ENCODE measurements at regions not wholly inside any gene's neighbourhood (a gene's known extent, or its start where the extent isn't known, plus 50 kb on each side); places are given as distances from the start of the nearest gene placed in this dataset.

GRCh38 chr5:61675015-61675692, 343.1 kb downstream of the ZSWIM6 start:
- peaks cover 7% of the 10 kb centered on the region; the same call in 1 of the 2 replicates for H3K4me1 ChIP-seq (ENCODE audit: insufficient read depth, low read length)
- H3K36me3 ChIP-seq (ENCODE audit: insufficient read depth, low read length), result no peaks in the 10 kb centered on the region
- H3K9me3 ChIP-seq (ENCODE audit: control insufficient read depth, insufficient read depth, low read length), result no peaks in the 10 kb centered on the region
- H3K9ac ChIP-seq (ENCODE audit: low read depth, low read length), result no peak overlapping the region

- H3K4me1 ChIP-seq (ENCODE audit: insufficient read depth, low read length), result peaks cover 7% of the 10 kb centered on the region; the same call in 1 of the 2 replicates
- no peaks in the 10 kb centered on the region for H3K9me3 ChIP-seq (ENCODE audit: control insufficient read depth, insufficient read depth, low read length)
- H3K9ac ChIP-seq (ENCODE audit: low read depth, low read length), result no peak overlapping the region
- H3K36me3 ChIP-seq (ENCODE audit: insufficient read depth, low read length), result no peaks in the 10 kb centered on the region
Observed at GRCh38 chr5:61677220-61677619, 345.2 kb downstream of the ZSWIM6 start.

DNA sequence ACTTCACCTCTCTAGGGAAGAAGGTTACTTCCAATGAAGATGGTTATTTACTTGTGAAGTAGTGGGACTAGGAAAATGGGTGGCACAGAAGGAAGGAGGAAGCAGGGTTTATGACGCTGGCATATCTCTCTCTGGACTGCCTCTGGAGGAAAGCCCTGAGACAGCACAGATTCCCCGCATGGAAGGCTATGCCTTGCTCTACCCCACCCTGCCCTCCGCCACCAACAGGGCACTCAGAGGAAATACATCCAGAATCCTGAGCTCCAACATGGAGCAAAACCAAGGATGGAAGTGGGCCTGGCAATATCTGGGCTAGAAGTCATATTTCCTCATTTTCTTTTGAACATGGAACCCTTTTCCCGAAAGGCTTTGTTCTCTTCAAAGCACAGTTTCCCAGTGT, 346.9 kb downstream of the ZSWIM6 start:
- Histone ChIP-seq H3K9me3 (ENCODE audit: control insufficient read depth, insufficient read depth, low read length) (no peaks in the 10 kb centered on the region), H3K36me3 (ENCODE audit: insufficient read depth, low read length) (no peaks in the 10 kb centered on the region), H3K4me1 (ENCODE audit: insufficient read depth, low read length) (peaks cover 7% of the 10 kb centered on the region; the same call in 1 of the 2 replicates), H3K9ac (ENCODE audit: low read depth, low read length) (no peak overlapping the region)

GRCh38 chr5:61679562-61679961, 347.5 kb downstream of the ZSWIM6 start:
- Histone ChIP-seq H3K9me3 (ENCODE audit: control insufficient read depth, insufficient read depth, low read length) (no peaks in the 10 kb centered on the region), H3K4me1 (ENCODE audit: insufficient read depth, low read length) (peaks cover 7% of the 10 kb centered on the region; the same call in 1 of the 2 replicates), H3K36me3 (ENCODE audit: insufficient read depth, low read length) (no peaks in the 10 kb centered on the region), H3K9ac (ENCODE audit: low read depth, low read length) (no peak overlapping the region)

- peaks cover under 1% of the 10 kb centered on the region; the same call in 1 of the 2 replicates for H3K9me3 ChIP-seq (ENCODE audit: control insufficient read depth, insufficient read depth, low read length)
- H3K36me3 ChIP-seq (ENCODE audit: insufficient read depth, low read length), result no peaks in the 10 kb centered on the region
- peaks cover 7% of the 10 kb centered on the region; the same call in 1 of the 2 replicates for H3K4me1 ChIP-seq (ENCODE audit: insufficient read depth, low read length)
- H3K9ac ChIP-seq (ENCODE audit: low read depth, low read length), result no peak overlapping the region
Observed at GRCh38 chr5:61680247-61680646, 348.2 kb downstream of the ZSWIM6 start.

- H3K9ac ChIP-seq (ENCODE audit: low read depth, low read length), result no peak overlapping the region
- peaks cover 4% of the 10 kb centered on the region; the same call in 1 of the 2 replicates for H3K9me3 ChIP-seq (ENCODE audit: control insufficient read depth, insufficient read depth, low read length)
- H3K4me1 ChIP-seq (ENCODE audit: insufficient read depth, low read length), result peaks cover 7% of the 10 kb centered on the region; the same call in 1 of the 2 replicates
- H3K36me3 ChIP-seq (ENCODE audit: insufficient read depth, low read length), result no peaks in the 10 kb centered on the region
Observed at GRCh38 chr5:61683148-61683547, 351.1 kb downstream of the ZSWIM6 start.

GRCh38 chr5:61683926-61684325, 351.9 kb downstream of the ZSWIM6 start:
- H3K9me3 ChIP-seq (ENCODE audit: control insufficient read depth, insufficient read depth, low read length), result peaks cover 4% of the 10 kb centered on the region; the same call in 1 of the 2 replicates
- peaks cover 7% of the 10 kb centered on the region; the same call in 1 of the 2 replicates for H3K4me1 ChIP-seq (ENCODE audit: insufficient read depth, low read length)
- H3K9ac ChIP-seq (ENCODE audit: low read depth, low read length), result no peak overlapping the region
- no peaks in the 10 kb centered on the region for H3K36me3 ChIP-seq (ENCODE audit: insufficient read depth, low read length)

DNA sequence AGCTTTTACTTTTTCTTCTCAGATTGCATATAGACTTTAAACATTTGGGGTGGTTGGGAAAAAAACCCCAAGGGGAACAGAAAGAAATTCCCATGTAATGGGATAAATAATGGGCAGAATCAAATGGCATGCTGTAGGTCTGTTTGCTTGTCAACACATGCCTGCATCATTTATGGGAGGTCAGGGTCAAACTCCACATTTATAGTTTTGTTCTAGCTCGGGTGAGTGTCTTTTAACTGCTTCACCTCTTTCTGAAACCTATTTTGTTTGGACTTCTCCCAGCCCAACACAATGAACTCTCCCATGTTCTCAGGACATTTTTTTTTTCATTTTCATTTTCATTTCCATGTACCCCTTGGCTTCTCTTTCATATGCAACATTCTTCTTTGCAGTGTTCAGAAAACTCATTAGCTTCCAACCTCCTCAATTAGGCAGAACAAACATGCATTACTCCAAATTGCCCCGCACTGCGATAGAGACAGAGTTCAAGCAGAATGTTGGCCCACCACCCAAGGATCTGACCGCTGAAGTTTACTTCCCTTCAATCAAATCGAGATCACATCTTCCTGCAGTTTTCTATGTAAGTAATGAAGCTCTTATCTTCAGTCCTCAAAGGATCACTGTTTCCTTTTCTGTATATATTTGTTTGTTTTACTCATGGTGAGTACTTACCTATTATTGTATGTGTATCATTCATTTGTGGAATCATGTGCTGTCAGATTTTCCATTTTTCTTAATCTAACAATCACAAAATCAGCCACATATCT, 354.6 kb downstream of the ZSWIM6 start:
- Histone ChIP-seq H3K9me3 (ENCODE audit: control insufficient read depth, insufficient read depth, low read length) (peaks cover 4% of the 10 kb centered on the region; the same call in 1 of the 2 replicates), H3K36me3 (ENCODE audit: insufficient read depth, low read length) (no peaks in the 10 kb centered on the region), H3K4me1 (ENCODE audit: insufficient read depth, low read length) (no peaks in the 10 kb centered on the region), H3K9ac (ENCODE audit: low read depth, low read length) (no peak overlapping the region)

DNA sequence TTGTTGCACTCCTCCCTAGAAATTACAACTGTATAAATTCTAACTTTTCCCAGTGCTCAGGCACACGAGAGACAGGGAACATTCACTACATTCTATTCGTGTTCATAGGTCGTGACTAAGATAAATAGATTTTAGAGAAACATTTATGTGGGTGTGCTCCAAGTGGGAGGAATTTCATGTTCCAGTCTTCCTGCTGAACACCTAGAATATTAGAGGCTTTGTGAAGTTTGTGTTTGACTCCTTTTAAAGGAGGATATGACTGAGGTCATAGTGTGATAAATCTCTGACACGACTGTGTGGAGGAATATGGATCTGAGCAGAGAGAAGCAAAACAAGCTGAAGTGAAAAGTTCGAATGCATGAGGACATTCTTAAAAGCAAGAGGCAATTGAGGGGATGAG, 355.3 kb downstream of the ZSWIM6 start:
- H3K9ac ChIP-seq (ENCODE audit: low read depth, low read length), result no peak overlapping the region
- H3K9me3 ChIP-seq (ENCODE audit: control insufficient read depth, insufficient read depth, low read length), result peaks cover 4% of the 10 kb centered on the region; the same call in 1 of the 2 replicates
- no peaks in the 10 kb centered on the region for H3K4me1 ChIP-seq (ENCODE audit: insufficient read depth, low read length)
- H3K36me3 ChIP-seq (ENCODE audit: insufficient read depth, low read length), result no peaks in the 10 kb centered on the region

- H3K36me3 ChIP-seq (ENCODE audit: insufficient read depth, low read length), result no peaks in the 10 kb centered on the region
Observed at GRCh38 chr5:61689153-61689846, 357.2 kb downstream of the ZSWIM6 start.

GRCh38 chr5:61697809-61698558, 365.9 kb downstream of the ZSWIM6 start:
- no peak overlapping the region for H3K9ac ChIP-seq (ENCODE audit: low read depth, low read length)
- no peaks in the 10 kb centered on the region for H3K36me3 ChIP-seq (ENCODE audit: insufficient read depth, low read length)
- no peaks in the 10 kb centered on the region for H3K9me3 ChIP-seq (ENCODE audit: control insufficient read depth, insufficient read depth, low read length)
- H3K4me1 ChIP-seq (ENCODE audit: insufficient read depth, low read length), result 0 out of 2 replicates have a peak, but pooled peaks cover 5% of the 10 kb centered on the region

More at GRCh38 chr5:61689153-61689846, 357.2 kb downstream of the ZSWIM6 start:
- no peak overlapping the region for H3K9ac ChIP-seq (ENCODE audit: low read depth, low read length)
- H3K4me1 ChIP-seq (ENCODE audit: insufficient read depth, low read length), result no peaks in the 10 kb centered on the region
- H3K9me3 ChIP-seq (ENCODE audit: control insufficient read depth, insufficient read depth, low read length), result peaks cover 4% of the 10 kb centered on the region; the same call in 1 of the 2 replicates

GRCh38 chr5:61701877-61702602, 370.0 kb downstream of the ZSWIM6 start:
- Histone ChIP-seq H3K9ac (ENCODE audit: low read depth, low read length) (no peak overlapping the region), H3K4me1 (ENCODE audit: insufficient read depth, low read length) (0 out of 2 replicates have a peak, but pooled peaks cover 5% of the 10 kb centered on the region), H3K36me3 (ENCODE audit: insufficient read depth, low read length) (no peaks in the 10 kb centered on the region), H3K9me3 (ENCODE audit: control insufficient read depth, insufficient read depth, low read length) (no peaks in the 10 kb centered on the region)

- Histone ChIP-seq H3K36me3 (ENCODE audit: insufficient read depth, low read length) (no peaks in the 10 kb centered on the region), H3K9me3 (ENCODE audit: control insufficient read depth, insufficient read depth, low read length) (no peaks in the 10 kb centered on the region), H3K4me1 (ENCODE audit: insufficient read depth, low read length) (0 out of 2 replicates have a peak, but pooled peaks cover 5% of the 10 kb centered on the region), H3K9ac (ENCODE audit: low read depth, low read length) (no peak overlapping the region)
Observed at GRCh38 chr5:61702784-61703183, 370.7 kb downstream of the ZSWIM6 start.
